ENCODE measurements at regions not wholly inside any gene's neighbourhood (a gene's known extent, or its start where the extent isn't known, plus 50 kb on each side); places are given as distances from the start of the nearest gene placed in this dataset.

- DNase-seq: no peak
Observed at GRCh38 chr2:120597595-120598193, 138.0 kb upstream of the GLI2 start.

GRCh38 chr2:120598416-120598815 lies 137.3 kb upstream of the GLI2 start:
- no peak for DNase-seq

DNA sequence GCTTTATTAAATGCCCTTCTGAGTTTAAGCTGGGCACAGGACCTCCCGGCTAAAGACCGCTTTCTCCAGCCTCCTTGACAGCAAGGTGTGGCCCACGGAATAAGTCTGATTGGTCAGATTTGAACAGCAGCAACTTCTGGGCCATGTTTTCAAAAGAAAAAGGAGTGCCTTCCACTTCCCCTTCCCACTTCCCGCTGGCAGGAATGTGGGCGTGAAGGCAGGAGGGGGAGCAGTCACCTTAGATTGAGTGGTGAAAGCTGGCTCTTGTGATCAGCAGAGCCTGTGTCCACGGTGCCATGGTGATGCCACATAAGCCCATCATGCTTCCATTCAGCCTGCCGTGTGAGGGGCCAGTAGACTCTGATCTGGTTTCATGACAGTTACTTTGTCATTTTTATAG lies 136.6 kb upstream of the GLI2 start:
- DNase-seq: no peak

GRCh38 chr2:120599656-120600055 lies 136.0 kb upstream of the GLI2 start:
- DNase-seq: no peak

- no peak for DNase-seq
Observed at GRCh38 chr2:120600335-120600734, 135.3 kb upstream of the GLI2 start.

DNA sequence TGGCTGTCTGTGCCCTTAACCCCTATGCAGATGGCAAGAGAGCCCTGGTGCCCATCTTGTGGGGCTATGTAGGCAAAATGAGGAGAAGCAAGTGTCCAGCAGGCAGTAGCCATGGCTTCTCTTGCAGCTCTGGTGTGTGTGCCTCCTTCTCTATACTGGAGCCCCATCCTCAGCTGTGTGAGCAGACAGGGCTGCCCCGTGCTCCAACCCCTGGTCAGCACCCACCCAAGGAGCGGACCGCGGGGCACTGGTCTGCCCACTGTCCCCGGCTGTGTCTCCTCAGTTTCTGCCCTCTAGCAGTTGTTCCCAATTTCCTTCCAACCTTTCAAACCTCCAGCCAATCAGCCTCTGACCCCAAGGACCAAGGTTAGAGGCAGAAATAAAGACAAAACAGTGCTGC lies 134.9 kb upstream of the GLI2 start:
- DNase-seq: no peak

DNA sequence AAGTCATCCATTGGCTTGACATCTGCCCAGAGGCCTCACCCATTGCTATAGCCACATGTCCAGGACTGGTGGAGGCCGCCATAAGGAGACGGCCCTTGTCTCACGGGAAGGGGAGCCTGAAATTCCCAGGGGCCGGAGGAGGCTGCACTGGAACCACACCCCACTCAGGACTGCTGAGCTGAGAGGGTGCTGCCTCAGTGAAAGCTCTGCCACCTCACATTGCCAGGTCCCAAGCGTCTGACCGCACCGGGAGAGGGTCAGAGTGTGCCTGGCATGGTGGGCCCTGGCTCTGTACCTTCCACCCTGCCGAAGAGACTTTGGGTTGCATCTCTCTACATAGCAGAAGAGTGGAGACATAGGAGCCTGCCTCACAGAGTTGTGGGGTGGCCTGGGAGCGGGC lies 134.1 kb upstream of the GLI2 start:
- DNase-seq: no peak

- no peak for DNase-seq
Observed at GRCh38 chr2:120602251-120602650, 133.4 kb upstream of the GLI2 start.

DNA sequence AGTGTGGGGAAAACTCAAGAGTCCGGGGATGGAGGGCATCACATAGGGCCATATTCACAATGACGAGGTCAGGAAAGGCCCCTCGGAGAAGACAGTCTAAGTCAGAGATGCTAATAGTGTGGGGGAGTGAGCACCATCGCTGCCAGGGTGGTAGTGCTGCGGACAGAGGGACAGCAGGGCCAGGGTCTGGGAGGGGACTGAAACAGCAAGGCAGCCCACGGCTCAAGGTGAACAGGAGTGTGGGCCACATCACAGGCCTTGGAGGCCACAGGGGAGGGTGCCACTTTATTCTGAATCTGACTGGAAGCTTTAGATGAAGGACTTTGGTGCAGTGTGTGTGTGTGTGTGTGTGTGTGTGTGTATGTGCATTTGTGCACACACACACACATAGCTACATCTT lies 130.9 kb upstream of the GLI2 start:
- DNase-seq: no peak

GRCh38 chr2:120605231-120605935 lies 130.3 kb upstream of the GLI2 start:
- DNase-seq: no peak

- no peak for DNase-seq
Observed at GRCh38 chr2:120606280-120606679, 129.4 kb upstream of the GLI2 start.

GRCh38 chr2:120606931-120607330 lies 128.7 kb upstream of the GLI2 start:
- DNase-seq: no peak

- DNase-seq: no peak
Observed at GRCh38 chr2:120607506-120607905, 128.2 kb upstream of the GLI2 start.

DNA sequence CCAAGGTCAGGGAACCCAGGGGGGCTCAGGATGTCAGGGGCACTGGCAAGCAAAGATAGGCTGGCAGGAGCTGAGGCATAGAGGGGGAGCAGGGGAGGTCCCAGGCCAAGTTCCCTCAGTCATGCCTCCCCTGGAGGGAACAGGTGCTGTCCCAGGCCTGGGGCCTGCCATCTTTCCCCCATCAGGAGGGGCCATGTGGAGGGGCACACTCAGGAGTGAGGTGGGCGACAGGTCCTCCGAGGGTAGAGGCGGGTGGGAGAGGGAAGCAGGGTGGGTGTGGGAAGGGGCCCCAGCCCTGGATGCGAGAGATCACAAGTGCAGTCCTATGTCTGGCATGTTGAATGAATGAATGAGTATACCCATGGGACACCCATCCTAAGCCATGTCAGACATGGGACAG lies 127.7 kb upstream of the GLI2 start:
- DNase-seq: no peak

GRCh38 chr2:120609826-120610395 lies 125.8 kb upstream of the GLI2 start:
- DNase-seq: no peak

GRCh38 chr2:120611016-120611415 lies 124.7 kb upstream of the GLI2 start:
- no peak for DNase-seq

DNA sequence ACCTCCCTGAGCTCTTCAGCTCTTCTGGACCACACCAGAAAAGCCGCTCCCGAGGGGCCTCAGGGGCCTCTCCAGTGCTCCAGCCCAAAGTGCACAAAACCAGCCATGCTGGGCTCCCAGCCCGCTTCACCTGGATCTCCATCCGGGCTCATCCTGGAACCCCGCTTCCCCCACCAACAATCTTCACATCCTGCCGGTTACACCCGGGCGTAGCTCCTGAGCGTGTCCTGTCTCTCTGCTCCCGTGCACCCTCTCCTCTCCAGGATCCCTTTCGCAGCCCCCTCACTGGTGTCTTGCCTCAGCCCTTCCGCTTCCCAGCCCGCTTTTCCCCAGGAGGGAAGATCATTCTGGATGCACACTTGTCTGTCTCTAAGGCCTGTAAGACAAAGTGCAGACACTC lies 123.7 kb upstream of the GLI2 start:
- no peak for DNase-seq

DNA sequence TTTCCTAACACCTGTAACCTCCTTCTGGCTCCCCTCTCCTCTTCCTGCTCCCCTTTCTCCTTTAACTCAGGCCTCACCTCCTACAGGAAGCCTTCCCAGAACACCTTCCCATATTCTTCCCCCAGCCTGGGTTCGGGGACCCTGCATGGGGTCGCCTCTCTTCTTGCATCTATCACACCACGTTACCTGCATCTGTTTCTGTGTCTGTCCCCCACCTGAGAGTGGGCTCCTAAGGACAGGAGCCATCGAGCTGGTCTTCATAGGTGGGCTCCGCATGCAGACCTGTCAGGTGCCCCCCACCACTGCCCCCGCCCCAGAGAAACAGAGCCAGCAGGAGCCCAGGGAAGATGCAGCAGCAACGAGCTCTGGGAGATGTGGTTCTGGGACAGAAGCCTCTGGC lies 123.2 kb upstream of the GLI2 start:
- no peak for DNase-seq

DNA sequence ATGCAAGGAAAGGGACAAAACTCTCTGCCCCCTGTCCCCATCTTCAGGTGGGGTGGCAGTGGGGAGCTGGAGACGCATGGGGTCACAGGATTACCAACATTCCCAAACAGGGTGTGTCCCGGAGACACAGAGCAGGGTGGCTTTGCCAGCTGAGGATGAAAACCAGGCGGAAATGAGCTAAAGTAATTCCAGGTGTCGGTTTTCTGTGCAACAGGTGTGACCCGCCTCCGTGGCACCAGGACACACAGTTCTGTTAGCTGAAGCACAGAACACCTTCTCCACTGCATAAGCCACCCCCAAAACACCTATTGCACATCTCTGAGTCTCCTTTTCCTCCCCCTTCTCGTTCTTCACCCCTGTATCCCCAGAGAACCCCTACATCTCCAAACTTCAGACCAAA lies 122.7 kb upstream of the GLI2 start:
- DNase-seq: no peak

DNA sequence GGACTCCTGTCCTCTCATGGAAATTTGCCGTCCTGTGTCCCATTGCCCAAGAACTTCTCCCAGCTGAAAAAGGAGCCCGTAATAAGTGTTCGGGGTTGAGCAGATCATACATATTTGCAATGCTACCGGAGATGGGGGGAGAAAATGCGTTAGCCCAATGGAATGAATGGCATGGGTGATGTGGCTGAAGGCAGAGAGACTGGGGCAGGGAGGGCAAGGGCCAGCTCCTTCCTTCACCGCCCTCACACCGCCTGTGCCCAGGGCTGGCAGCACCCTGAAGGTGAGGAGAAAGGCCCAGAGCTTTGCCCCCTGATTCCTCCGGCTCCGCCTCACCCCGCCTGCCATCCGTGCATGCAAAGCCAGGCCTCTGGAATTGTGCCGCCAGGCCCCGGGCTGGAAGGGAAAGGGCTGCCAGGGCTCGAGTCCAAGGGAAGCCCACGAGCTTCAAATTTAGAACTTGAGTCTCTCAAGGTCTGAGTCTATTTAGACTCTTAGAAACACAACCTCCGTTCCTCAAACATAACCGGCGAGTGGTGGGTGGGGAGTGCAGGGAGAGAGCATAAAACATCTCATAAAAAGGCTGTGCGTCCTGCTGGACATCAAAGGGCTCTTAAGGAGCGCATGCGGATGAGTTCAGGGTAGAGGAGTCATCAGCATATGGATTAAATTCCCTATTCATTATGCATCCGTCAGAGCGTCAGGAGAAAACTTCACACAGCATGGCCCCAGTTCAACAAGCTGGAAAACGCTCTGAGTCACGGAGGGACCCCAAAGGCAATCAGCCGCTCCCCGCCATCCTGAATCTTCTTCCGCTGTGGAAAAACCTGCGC lies 121.7 kb upstream of the GLI2 start:
- no peak for DNase-seq

DNA sequence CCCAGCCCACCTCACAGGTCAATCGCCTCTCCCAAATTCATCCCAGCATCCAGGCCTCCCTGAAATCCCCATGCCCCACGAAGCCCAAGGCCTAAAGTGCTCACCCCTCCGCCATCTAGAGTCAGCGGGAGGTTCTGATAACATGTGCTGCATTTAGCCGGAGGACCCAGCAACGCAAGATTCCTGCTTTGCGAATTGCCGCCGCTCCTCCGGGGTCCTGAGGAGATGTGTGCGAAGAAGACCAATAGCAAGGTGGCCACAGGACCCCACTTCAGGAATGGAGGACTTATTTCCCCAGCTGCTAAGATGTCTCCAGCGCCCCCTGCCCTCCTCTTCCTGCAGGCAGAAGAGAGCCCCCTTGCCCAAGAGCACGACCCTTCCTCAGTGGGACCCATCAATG lies 120.8 kb upstream of the GLI2 start:
- DNase-seq: no peak

DNA sequence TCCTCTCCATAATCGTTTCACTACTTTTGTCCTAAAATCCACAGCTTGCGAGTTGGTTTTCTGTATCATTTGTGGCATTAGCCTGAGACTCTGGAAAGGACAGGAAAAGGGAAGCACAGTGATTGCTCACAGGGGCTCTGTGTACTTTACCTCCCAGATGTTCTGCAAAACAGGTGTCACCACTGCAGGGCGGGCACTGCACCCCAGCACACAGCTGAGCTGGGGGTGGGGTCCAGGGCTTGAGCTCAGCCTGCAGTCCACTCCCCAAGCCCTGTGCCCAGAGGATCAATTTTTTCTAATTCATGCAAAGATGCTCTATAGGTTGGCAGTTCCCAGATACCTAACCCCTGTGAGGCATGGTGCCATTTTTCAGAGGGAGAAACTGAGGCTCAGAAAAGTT lies 119.4 kb upstream of the GLI2 start:
- no peak for DNase-seq

GRCh38 chr2:120617055-120617454 lies 118.6 kb upstream of the GLI2 start:
- DNase-seq: no peak

- DNase-seq: no peak
Observed at GRCh38 chr2:120618830-120619229, 116.8 kb upstream of the GLI2 start.
